ENCODE measurements at regions not wholly inside any gene's neighbourhood (a gene's known extent, or its start where the extent isn't known, plus 50 kb on each side); places are given as distances from the start of the nearest gene placed in this dataset.

DNA sequence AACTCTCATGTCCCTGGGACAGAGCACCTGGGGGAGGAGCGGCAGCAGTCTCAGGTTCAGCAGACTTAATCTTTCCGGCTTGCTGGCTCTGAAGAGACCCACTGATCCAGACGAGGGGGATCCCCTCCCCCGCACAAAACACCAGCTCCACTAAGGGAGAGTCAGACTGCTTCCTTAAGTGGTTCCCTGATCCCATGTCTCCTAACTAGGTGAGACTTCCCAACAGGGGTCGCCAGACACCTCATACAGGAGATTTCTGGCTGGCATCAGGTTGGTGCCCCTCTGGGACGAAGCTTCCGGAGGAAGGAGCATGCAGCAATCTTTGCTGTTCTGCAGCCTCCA lies 157.2 kb upstream of the TMEM45B start:
- no peaks in the 10 kb centered on the region for H3K27me3 ChIP-seq (ENCODE audit: low read length)
- no peak overlapping the region for H2AFZ ChIP-seq (ENCODE audit: low read depth, low read length, severe bottlenecking)
- no peaks in the 10 kb centered on the region for H4K20me1 ChIP-seq (ENCODE audit: low read depth, low read length)
- H3K9ac ChIP-seq (ENCODE audit: low read length) = no peak overlapping the region
- H3F3A ChIP-seq (ENCODE audit: insufficient read depth) = no peaks in the 10 kb centered on the region
- TF ChIP-seq, protein P1, sequence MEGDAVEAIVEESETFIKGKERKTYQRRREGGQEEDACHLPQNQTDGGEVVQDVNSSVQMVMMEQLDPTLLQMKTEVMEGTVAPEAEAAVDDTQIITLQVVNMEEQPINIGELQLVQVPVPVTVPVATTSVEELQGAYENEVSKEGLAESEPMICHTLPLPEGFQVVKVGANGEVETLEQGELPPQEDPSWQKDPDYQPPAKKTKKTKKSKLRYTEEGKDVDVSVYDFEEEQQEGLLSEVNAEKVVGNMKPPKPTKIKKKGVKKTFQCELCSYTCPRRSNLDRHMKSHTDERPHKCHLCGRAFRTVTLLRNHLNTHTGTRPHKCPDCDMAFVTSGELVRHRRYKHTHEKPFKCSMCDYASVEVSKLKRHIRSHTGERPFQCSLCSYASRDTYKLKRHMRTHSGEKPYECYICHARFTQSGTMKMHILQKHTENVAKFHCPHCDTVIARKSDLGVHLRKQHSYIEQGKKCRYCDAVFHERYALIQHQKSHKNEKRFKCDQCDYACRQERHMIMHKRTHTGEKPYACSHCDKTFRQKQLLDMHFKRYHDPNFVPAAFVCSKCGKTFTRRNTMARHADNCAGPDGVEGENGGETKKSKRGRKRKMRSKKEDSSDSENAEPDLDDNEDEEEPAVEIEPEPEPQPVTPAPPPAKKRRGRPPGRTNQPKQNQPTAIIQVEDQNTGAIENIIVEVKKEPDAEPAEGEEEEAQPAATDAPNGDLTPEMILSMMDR (IDR thresholded peaks at IDR 0.05; ENCODE audit: insufficient read depth, low read length, poor library complexity, severe bottlenecking) = no peak
- no peak for TF ChIP-seq EZH2phosphoT487 (conservative IDR thresholded peaks at IDR 0.05; ENCODE audit: low read length)
- H3K9me2 ChIP-seq (replicated peaks; ENCODE audit: insufficient read depth, low read length) = no peaks in the 10 kb centered on the region
- H3K36me3 ChIP-seq (ENCODE audit: low read length) = no peaks in the 10 kb centered on the region
- H3K4me3 ChIP-seq (ENCODE audit: insufficient read depth, low read length, poor library complexity, severe bottlenecking) = no peak overlapping the region
- H3K9me3 ChIP-seq (ENCODE audit: insufficient read depth, low read length) = no peaks in the 10 kb centered on the region
- no peak overlapping the region for H3K4me2 ChIP-seq (ENCODE audit: low read depth, low read length, poor library complexity, severe bottlenecking)
- no peak overlapping the region for H3K27ac ChIP-seq (ENCODE audit: low read depth, low read length)
- no peaks in the 10 kb centered on the region for H3K79me2 ChIP-seq (ENCODE audit: insufficient read depth, low read length)

DNA sequence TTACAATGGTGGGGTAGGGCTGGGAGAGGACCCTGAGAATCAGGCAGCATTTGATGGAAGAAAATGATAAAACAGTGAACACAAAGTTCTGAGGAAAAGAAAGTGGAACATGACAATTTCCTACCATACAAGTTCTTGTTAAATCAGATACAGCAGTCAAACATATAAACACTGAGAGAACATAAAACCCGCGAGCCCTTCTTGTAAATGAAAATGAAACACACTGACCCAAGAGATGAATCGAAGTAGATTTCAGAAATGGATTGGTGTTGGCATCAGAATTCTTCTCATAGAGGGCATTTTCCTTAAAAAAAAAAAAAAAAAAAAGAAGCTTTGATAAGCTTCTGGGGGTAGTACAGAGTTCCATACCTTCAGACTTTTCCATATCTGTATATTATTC lies 134.7 kb upstream of the TMEM45B start:
- H3K27ac ChIP-seq (ENCODE audit: low read depth, low read length) = no peak overlapping the region
- no peaks in the 10 kb centered on the region for H4K20me1 ChIP-seq (ENCODE audit: low read depth, low read length)
- no peaks in the 10 kb centered on the region for H3K9me3 ChIP-seq (ENCODE audit: insufficient read depth, low read length)
- no peaks in the 10 kb centered on the region for H3K36me3 ChIP-seq (ENCODE audit: low read length)
- no peaks in the 10 kb centered on the region for H3F3A ChIP-seq (ENCODE audit: insufficient read depth)
- H3K4me3 ChIP-seq (ENCODE audit: insufficient read depth, low read length, poor library complexity, severe bottlenecking) = no peak overlapping the region
- TF ChIP-seq, protein P1 (IDR thresholded peaks at IDR 0.05; ENCODE audit: insufficient read depth, low read length, poor library complexity, severe bottlenecking) = no peak
- no peak for TF ChIP-seq EZH2phosphoT487 (conservative IDR thresholded peaks at IDR 0.05; ENCODE audit: low read length)
- H3K9me2 ChIP-seq (replicated peaks; ENCODE audit: insufficient read depth, low read length) = no peaks in the 10 kb centered on the region
- H3K4me2 ChIP-seq (ENCODE audit: low read depth, low read length, poor library complexity, severe bottlenecking) = no peak overlapping the region
- no peak overlapping the region for H2AFZ ChIP-seq (ENCODE audit: low read depth, low read length, severe bottlenecking)
- no peak overlapping the region for H3K9ac ChIP-seq (ENCODE audit: low read length)
- H3K27me3 ChIP-seq (ENCODE audit: low read length) = no peaks in the 10 kb centered on the region
- H3K79me2 ChIP-seq (ENCODE audit: insufficient read depth, low read length) = no peaks in the 10 kb centered on the region

DNA sequence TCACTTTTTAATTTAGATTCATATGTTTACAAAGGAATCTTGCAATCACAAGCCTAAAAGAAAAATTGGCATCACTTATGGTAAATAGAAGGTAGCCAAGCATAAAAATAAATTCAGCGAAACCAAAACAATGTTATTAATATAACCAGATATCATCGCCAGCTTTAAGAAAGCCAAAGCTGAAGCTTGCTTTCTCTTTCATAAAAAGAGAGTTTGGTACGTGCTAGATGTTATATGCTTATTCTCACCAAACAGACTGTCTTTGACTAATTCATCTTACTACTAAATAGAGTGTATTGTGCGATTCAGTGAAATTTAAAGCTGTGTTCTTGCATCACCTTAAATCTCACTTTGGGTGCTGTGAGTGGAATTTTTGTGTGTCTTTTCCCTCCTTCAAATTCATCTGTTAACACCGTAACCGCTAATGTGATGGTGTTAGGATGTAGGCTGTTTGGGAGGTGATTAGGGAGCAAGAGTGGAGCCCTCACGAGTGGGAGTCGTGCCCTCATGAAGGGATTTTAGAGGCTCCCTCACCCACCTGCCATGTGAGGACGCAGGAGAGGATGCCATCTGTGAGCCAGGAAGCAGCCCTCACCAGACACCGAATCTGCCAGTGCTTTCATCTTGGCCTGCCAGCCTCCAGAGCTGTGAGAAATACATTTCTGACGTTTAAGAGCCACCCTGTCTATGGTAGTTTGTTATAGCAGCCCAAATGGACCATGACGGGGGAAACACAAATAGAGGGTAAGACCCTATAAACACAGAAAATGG lies 134.1 kb upstream of the TMEM45B start:
- no peaks in the 10 kb centered on the region for H3K79me2 ChIP-seq (ENCODE audit: insufficient read depth, low read length)
- no peaks in the 10 kb centered on the region for H4K20me1 ChIP-seq (ENCODE audit: low read depth, low read length)

More for the DNA sequence above, 134.1 kb upstream of the TMEM45B start:
- Histone ChIP-seq H3K4me3 (ENCODE audit: insufficient read depth, low read length, poor library complexity, severe bottlenecking) (no peak overlapping the region), H3F3A (ENCODE audit: insufficient read depth) (no peaks in the 10 kb centered on the region), H3K27ac (ENCODE audit: low read depth, low read length) (no peak overlapping the region), H2AFZ (ENCODE audit: low read depth, low read length, severe bottlenecking) (no peak overlapping the region), H3K9me3 (ENCODE audit: insufficient read depth, low read length) (no peaks in the 10 kb centered on the region), H3K9ac (ENCODE audit: low read length) (no peak overlapping the region), H3K4me2 (ENCODE audit: low read depth, low read length, poor library complexity, severe bottlenecking) (no peak overlapping the region), H3K36me3 (ENCODE audit: low read length) (no peaks in the 10 kb centered on the region), H3K9me2 (replicated peaks; ENCODE audit: insufficient read depth, low read length) (no peaks in the 10 kb centered on the region), H3K27me3 (ENCODE audit: low read length) (no peaks in the 10 kb centered on the region)
- TF ChIP-seq EZH2phosphoT487 (conservative IDR thresholded peaks at IDR 0.05; ENCODE audit: low read length) = no peak
- TF ChIP-seq, protein P1 (IDR thresholded peaks at IDR 0.05; ENCODE audit: insufficient read depth, low read length, poor library complexity, severe bottlenecking) = no peak

Measured in SU-DHL-6 (cell line).